Lung (tissue), 11 donors: ENCODE measurements at regions not wholly inside any gene's neighbourhood (a gene's known extent, or its start where the extent isn't known, plus 50 kb on each side); places are given as distances from the start of the nearest gene placed in this dataset.

Experiments
- ATAC-seq: fragments of 200-7000 bp; cut with Tn5 transposase; one replicate; pipeline ENCODE4 v1.9.1; 2020; ENCODE audit warnings: moderate number of reproducible peaks; ENCODE audit not compliant: insufficient read depth, low FRiP score
- DNase-seq, 3 donors: peaks; one replicate each; pipeline ENCODE4 v3.0.0-alpha.2; 2013 to 2017
- H3K27ac ChIP-seq, 2 donors: one replicate each; pipeline ENCODE4 v1.5.1; 2013; ENCODE audit warnings: mild to moderate bottlenecking in 2 of 2, moderate library complexity in 2 of 2, control low read depth in 1 of 2, inconsistent platforms in 1 of 2, low read depth in 1 of 2, low read length in 1 of 2
- H3K27me3 ChIP-seq, 3 donors: one replicate each; pipeline ENCODE4 v1.5.1; 2013; ENCODE audit warnings: low read length in 2 of 3; ENCODE audit not compliant: control insufficient read depth in 3 of 3, insufficient read depth in 3 of 3
- H3K36me3 ChIP-seq, 4 donors: one replicate each; pipeline ENCODE4 v1.5.1; 2013; ENCODE audit warnings: low read length in 4 of 4, mild to moderate bottlenecking in 1 of 4, moderate library complexity in 1 of 4; ENCODE audit not compliant: control insufficient read depth in 4 of 4, insufficient read depth in 4 of 4
- H3K4me1 ChIP-seq, 5 donors: one replicate each; pipeline ENCODE4 v1.5.1; 2013; ENCODE audit warnings: low read length in 5 of 5, mild to moderate bottlenecking in 2 of 5, moderate library complexity in 1 of 5; ENCODE audit not compliant: control insufficient read depth in 5 of 5, insufficient read depth in 5 of 5
- H3K4me3 ChIP-seq: one replicate; pipeline ENCODE4 v1.5.1; 2013; ENCODE audit warnings: mild to moderate bottlenecking, control low read depth, moderate library complexity
- H3K9ac ChIP-seq, 2 donors: one replicate each; pipeline ENCODE4 v1.5.1; 2013; ENCODE audit warnings: low read length in 2 of 2, control low read depth in 1 of 2; ENCODE audit not compliant: insufficient read depth in 1 of 2
- H3K9me3 ChIP-seq, 4 donors: one replicate each; pipeline ENCODE4 v1.5.1; 2013; ENCODE audit warnings: low read length in 3 of 4, mild to moderate bottlenecking in 1 of 4, moderate library complexity in 1 of 4; ENCODE audit not compliant: control insufficient read depth in 4 of 4, insufficient read depth in 3 of 4
- WGBS, 2 donors: extraction: QIAGEN DNeasy Blood & Tissue Kit; methylation state at CpG; one replicate each; pipeline ENCODE4 v1.1.7; 2013; 5-methylcytosine and 5-hydroxymethylcytosine counted together
- TF ChIP-seq, protein P1 (sequence below): IDR thresholded peaks from 2 replicates; pipeline ENCODE4 v1.5.1; 2012; ENCODE audit warnings: mild to moderate bottlenecking; ENCODE audit errors: control extremely low read depth, extremely low read depth
- donor health status: control.
- donor health status: control.
- donor health status: Bipolar disorder and iron deficiency.
- donor health status: healthy.
- donor health status: DM: yes; HTN: yes; CAD: no.

DNA sequence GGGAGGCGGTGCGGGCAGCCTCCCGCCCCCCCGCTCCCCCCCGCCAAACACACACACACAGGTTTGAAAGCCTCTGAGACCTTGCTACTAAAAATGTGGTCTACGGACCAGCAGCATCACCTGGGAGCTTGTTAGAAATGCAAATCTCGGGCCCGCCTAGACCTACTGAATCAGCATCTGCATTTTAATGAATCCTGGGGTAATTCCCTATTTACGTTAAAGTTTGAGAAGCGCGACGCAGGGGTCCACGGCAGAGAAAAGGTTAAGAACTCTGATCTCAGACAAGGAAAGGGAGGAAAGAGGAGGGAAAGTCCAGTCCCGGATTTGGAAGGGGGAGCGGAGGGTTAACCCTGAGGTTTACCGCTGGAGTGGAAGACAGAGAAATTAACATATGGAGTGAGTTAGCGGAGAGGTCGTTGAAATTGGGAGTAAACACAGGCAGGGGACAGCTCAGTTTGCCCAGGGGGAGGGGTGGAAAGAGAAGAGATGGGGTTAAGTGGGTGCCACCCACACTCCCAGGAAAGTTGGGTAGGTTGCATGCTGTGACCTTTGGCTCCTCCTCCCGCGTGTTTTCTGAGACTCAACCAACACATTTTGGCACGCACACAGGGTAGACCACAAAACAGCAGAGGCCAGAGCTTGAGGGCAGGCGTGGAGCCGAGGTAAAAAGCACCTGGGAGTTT, 483.6 kb downstream of the BCOR start:
- H3K27ac ChIP-seq, result peak overlapping the region in 1 of 2 donors; percentile 41
- WGBS, 2 donors, result 3 to 15% methylated on average over 20 to 23 of the region's 23 CpGs
- H3K4me3 ChIP-seq, result no peak overlapping the region
- peaks cover 0 to 15% (median 10%) of the 10 kb centered on the region in 3 donors for H3K27me3 ChIP-seq
- peaks cover 0 to 14% (median 0%) of the 10 kb centered on the region in 5 donors for H3K4me1 ChIP-seq
- peaks cover 0 to 8% (median 0%) of the 10 kb centered on the region in 4 donors for H3K9me3 ChIP-seq
- peak; percentile 70 for ATAC-seq
- TF ChIP-seq, protein P1, sequence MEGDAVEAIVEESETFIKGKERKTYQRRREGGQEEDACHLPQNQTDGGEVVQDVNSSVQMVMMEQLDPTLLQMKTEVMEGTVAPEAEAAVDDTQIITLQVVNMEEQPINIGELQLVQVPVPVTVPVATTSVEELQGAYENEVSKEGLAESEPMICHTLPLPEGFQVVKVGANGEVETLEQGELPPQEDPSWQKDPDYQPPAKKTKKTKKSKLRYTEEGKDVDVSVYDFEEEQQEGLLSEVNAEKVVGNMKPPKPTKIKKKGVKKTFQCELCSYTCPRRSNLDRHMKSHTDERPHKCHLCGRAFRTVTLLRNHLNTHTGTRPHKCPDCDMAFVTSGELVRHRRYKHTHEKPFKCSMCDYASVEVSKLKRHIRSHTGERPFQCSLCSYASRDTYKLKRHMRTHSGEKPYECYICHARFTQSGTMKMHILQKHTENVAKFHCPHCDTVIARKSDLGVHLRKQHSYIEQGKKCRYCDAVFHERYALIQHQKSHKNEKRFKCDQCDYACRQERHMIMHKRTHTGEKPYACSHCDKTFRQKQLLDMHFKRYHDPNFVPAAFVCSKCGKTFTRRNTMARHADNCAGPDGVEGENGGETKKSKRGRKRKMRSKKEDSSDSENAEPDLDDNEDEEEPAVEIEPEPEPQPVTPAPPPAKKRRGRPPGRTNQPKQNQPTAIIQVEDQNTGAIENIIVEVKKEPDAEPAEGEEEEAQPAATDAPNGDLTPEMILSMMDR, result no peak
- H3K9ac ChIP-seq, result no peak overlapping the region
- no peaks in the 10 kb centered on the region for H3K36me3 ChIP-seq
- no peak for DNase-seq

DNA sequence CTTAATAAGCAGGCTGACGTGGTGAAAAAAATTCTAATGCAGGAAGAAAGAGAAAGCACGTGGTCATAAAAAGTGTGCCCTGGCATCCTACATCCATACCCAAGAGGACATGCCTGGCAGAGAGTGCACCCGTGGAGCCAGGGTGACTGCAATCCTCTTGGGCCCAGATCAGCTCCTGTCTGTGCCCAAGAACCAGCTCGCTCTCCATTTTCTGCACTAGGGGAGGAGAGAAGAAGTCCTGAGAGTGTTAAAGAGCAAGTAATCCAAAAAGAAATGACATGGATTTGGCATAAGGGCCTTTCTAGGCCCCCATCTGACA, 483.1 kb downstream of the BCOR start:
- H3K4me3 ChIP-seq, result no peak overlapping the region
- H3K9me3 ChIP-seq, result peaks cover 0 to 9% (median 0%) of the 10 kb centered on the region in 4 donors
- peaks cover 0 to 15% (median 10%) of the 10 kb centered on the region in 3 donors for H3K27me3 ChIP-seq
- H3K4me1 ChIP-seq, result peaks cover 0 to 14% (median 0%) of the 10 kb centered on the region in 5 donors
- TF ChIP-seq, protein P1, result no peak
- 37 to 53% methylated on average over 4 of the region's 4 CpGs for WGBS, 2 donors
- ATAC-seq (no peak), DNase-seq (no peak)
- peak overlapping the region in 1 of 2 donors; percentile 41 for H3K27ac ChIP-seq
- H3K36me3 ChIP-seq, result no peaks in the 10 kb centered on the region
- no peak overlapping the region for H3K9ac ChIP-seq

DNA sequence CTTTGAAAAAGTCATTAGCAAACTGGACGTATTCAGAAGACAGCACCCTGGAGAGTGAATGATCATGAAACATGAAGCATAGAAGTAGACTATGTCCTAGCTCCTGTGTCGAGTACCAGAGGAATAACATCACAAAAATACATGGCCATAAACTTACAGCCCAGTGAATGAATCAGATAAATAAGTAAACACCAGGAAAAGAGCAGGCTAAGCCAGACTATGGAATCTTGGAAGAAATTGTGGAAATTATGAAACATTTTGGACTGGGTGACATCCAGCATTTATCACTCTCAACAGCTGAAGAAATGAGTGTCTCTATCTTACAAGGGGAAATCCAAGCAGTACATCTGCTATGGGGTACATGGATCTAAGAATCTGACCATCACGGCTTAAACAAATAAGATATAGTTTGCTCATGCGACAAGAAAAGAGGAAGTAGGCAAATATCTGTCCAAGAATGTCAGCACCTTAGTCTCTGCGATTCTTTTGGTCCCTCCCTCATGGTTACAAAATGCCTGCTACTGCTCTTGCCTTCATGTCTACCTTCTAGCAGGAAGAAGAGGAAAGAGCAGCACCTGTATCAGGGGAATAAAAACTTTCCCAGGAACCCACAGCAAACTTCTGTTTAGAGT, 481.5 kb downstream of the BCOR start:
- Histone ChIP-seq H3K9me3 (peaks cover 0 to 14% (median under 1%) of the 10 kb centered on the region in 4 donors), H3K36me3 (no peaks in the 10 kb centered on the region), H3K9ac (peak overlapping the region in 1 of 2 donors; percentile 5), H3K27ac (no peak overlapping the region), H3K4me3 (no peak overlapping the region), H3K4me1 (peaks cover 0 to 14% (median 0%) of the 10 kb centered on the region in 5 donors), H3K27me3 (peaks cover 0 to 15% (median 7%) of the 10 kb centered on the region in 3 donors)
- ATAC-seq (no peak), DNase-seq (peak in 1 of 3 donors; percentile 51)
- TF ChIP-seq, protein P1, result no peak
- WGBS, 2 donors, result 52 to 63% methylated on average over 5 of the region's 5 CpGs
